ENCODE measurements at regions not wholly inside any gene's neighbourhood (a gene's known extent, or its start where the extent isn't known, plus 50 kb on each side); places are given as distances from the start of the nearest gene placed in this dataset.

DNA sequence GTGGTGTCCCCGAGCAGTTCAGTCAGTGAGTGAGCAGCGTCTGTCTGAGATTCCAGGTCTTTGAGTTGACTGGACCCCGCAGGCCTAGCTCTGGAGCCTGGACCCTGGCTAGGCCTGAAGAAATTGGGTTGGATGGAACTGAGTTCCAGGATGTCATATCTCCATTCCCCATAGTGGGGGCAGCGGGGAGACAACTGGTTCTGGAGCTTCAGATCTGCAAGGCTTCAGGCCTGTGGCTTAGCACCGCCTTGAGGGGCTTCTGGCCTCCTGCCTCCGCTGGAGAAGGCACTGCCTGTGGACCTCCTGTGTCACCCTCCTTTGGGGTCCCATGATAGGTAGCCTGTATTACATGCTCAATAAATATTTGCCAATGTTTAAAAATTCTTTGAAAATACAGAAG is 288.4 kb upstream of the ID2 start:
- TF ChIP-seq CTCF (IDR thresholded peaks at IDR 0.05) = no peak
- TF ChIP-seq EZH2phosphoT487 (IDR thresholded peaks at IDR 0.05) = no peak
